OCI-LY1 (cell line): ENCODE measurements at regions not wholly inside any gene's neighbourhood (a gene's known extent, or its start where the extent isn't known, plus 50 kb on each side); places are given as distances from the start of the nearest gene placed in this dataset.

Source experiments
- H2AFZ ChIP-seq: fragments of 200-600 bp; sonication (generic), shearing (Covaris generic); 2 replicates; pipeline ENCODE4 v1.6.0; 2014; ENCODE audit warnings: antibody characterized with exemption, mild to moderate bottlenecking, low read length
- H3F3A ChIP-seq: fragments of 200-600 bp; sonication (generic), shearing (Covaris generic); 2 replicates; pipeline ENCODE4 v1.6.0; 2014; ENCODE audit warnings: mild to moderate bottlenecking, antibody characterized with exemption, low read length, moderate library complexity; ENCODE audit not compliant: insufficient read depth
- H3K27ac ChIP-seq: fragments of 200-600 bp; sonication (generic); 2 replicates; pipeline ENCODE4 v1.5.1; 2014; ENCODE audit warnings: low read length, mixed run types, mild to moderate bottlenecking, low read depth; ENCODE audit not compliant: poor library complexity, severe bottlenecking
- H3K27me3 ChIP-seq: fragments of 200-600 bp; sonication (generic); 2 replicates; pipeline ENCODE4 v1.6.0; 2014; ENCODE audit warnings: antibody characterized with exemption, mild to moderate bottlenecking, low read length, moderate library complexity; ENCODE audit not compliant: insufficient read depth
- H3K36me3 ChIP-seq: fragments of 200-600 bp; sonication (generic); 2 replicates; pipeline ENCODE4 v1.6.1; 2014; ENCODE audit warnings: mild to moderate bottlenecking, antibody characterized with exemption, low read length, moderate library complexity, mixed read lengths; ENCODE audit not compliant: insufficient read depth
- H3K4me1 ChIP-seq: fragments of 200-600 bp; sonication (generic); 2 replicates; pipeline ENCODE4 v1.5.1; 2014; ENCODE audit warnings: mild to moderate bottlenecking, low read length, moderate library complexity; ENCODE audit not compliant: insufficient read depth, severe bottlenecking
- H3K4me2 ChIP-seq: fragments of 200-600 bp; sonication (generic), shearing (Covaris generic); 2 replicates; pipeline ENCODE4 v1.6.1; 2014; ENCODE audit warnings: low read length
- H3K4me3 ChIP-seq: fragments of 200-600 bp; sonication (generic); 2 replicates; pipeline ENCODE4 v1.5.1; 2014; ENCODE audit warnings: low read length, low read depth, mild to moderate bottlenecking, mixed read lengths; ENCODE audit not compliant: poor library complexity, severe bottlenecking
- H3K79me2 ChIP-seq: fragments of 200-600 bp; shearing (Covaris generic); 2 replicates; pipeline ENCODE4 v1.6.1; 2016; ENCODE audit warnings: mixed run types, low read length, mixed read lengths; ENCODE audit not compliant: insufficient read depth
- H3K9ac ChIP-seq: fragments of 200-600 bp; sonication (generic), shearing (Covaris generic); 2 replicates; pipeline ENCODE4 v1.6.1; 2014; ENCODE audit warnings: mild to moderate bottlenecking, low read length, mixed read lengths
- H3K9me2 ChIP-seq: fragments of 200-600 bp; sonication (generic), shearing (Covaris generic); 2 replicates; pipeline ENCODE4 v1.6.1; 2014; ENCODE audit warnings: low read depth, mild to moderate bottlenecking, low read length, mixed read lengths
- H3K9me3 ChIP-seq: fragments of 200-600 bp; shearing (Covaris generic); 2 replicates; pipeline ENCODE4 v1.6.1; 2014; ENCODE audit warnings: low read length, mixed read lengths
- H4K20me1 ChIP-seq: fragments of 200-600 bp; sonication (generic), shearing (Covaris generic); 2 replicates; pipeline ENCODE4 v1.6.0; 2016; ENCODE audit warnings: mild to moderate bottlenecking, low read length; ENCODE audit not compliant: insufficient read depth
- CTCF ChIP-seq: fragments of 200-600 bp; sonication (generic), shearing (Covaris generic); IDR thresholded peaks from 2 replicates; pipeline ENCODE4 v1.5.1; 2017; ENCODE audit warnings: mild to moderate bottlenecking, antibody characterized with exemption, low read length, moderate library complexity, mixed read lengths
- EZH2 ChIP-seq: fragments of 200-600 bp; sonication (generic), shearing (Covaris generic); IDR thresholded peaks from 2 replicates; pipeline ENCODE4 v1.8.0; 2017; ENCODE audit warnings: borderline replicate concordance, mixed run types, mild to moderate bottlenecking, antibody characterized with exemption, low read length, moderate library complexity, mixed read lengths

- Histone ChIP-seq H3K9me3 (no peaks in the 10 kb centered on the region), H3K9ac (no peak overlapping the region), H3K4me2 (no peak overlapping the region), H3K27me3 (no peaks in the 10 kb centered on the region), H3K79me2 (no peaks in the 10 kb centered on the region), H3K4me1 (no peaks in the 10 kb centered on the region), H3K27ac (no peak overlapping the region), H3K4me3 (no peak overlapping the region), H3K9me2 (no peaks in the 10 kb centered on the region), H2AFZ (no peak overlapping the region), H3F3A (no peaks in the 10 kb centered on the region), H3K36me3 (no peaks in the 10 kb centered on the region), H4K20me1 (no peaks in the 10 kb centered on the region)
- no peak for TF ChIP-seq CTCF
- no peak for TF ChIP-seq EZH2
Observed at GRCh38 chr10:85036661-85037060, 708.3 kb downstream of the CCSER2 start.

DNA sequence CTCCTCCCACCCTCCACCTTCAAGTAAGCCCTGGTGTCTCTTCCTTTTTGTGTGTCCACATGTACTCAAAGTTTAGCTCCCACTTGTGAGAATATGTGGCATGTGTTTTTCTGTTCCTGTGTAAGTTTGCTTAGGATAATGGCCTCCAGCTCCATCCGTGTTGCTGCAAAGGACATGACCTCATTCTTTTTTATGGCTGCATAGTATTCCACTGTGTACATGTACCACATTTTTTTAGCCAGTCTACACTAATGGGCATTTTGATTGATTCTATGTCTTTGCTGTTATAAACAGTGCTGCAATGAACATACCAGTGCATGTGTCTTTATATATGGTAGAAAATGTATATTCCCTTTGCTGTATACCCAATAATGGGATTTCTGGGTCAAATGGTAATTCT is 710.9 kb downstream of the CCSER2 start:
- H3K4me2 ChIP-seq, result no peak overlapping the region
- H3K4me1 ChIP-seq, result no peaks in the 10 kb centered on the region
- H3K4me3 ChIP-seq, result no peak overlapping the region
- no peak overlapping the region for H3K9ac ChIP-seq
- no peaks in the 10 kb centered on the region for H3K9me3 ChIP-seq
- H2AFZ ChIP-seq, result no peak overlapping the region
- H3K27me3 ChIP-seq, result no peaks in the 10 kb centered on the region
- no peaks in the 10 kb centered on the region for H3K9me2 ChIP-seq
- no peaks in the 10 kb centered on the region for H3K36me3 ChIP-seq
- no peak for TF ChIP-seq EZH2
- TF ChIP-seq CTCF, result no peak
- no peaks in the 10 kb centered on the region for H4K20me1 ChIP-seq
- H3K27ac ChIP-seq, result no peak overlapping the region
- H3F3A ChIP-seq, result no peaks in the 10 kb centered on the region
- no peaks in the 10 kb centered on the region for H3K79me2 ChIP-seq

GRCh38 chr10:85043207-85043606 is 714.8 kb downstream of the CCSER2 start:
- no peak overlapping the region for H3K27ac ChIP-seq
- TF ChIP-seq EZH2, result no peak
- TF ChIP-seq CTCF, result no peak
- no peaks in the 10 kb centered on the region for H3K9me3 ChIP-seq
- H3K27me3 ChIP-seq, result no peaks in the 10 kb centered on the region
- H3K36me3 ChIP-seq, result no peaks in the 10 kb centered on the region
- no peaks in the 10 kb centered on the region for H3K9me2 ChIP-seq
- no peaks in the 10 kb centered on the region for H4K20me1 ChIP-seq
- no peak overlapping the region for H3K9ac ChIP-seq
- no peak overlapping the region for H3K4me3 ChIP-seq
- H3K4me2 ChIP-seq, result no peak overlapping the region
- no peaks in the 10 kb centered on the region for H3K79me2 ChIP-seq
- H3K4me1 ChIP-seq, result no peaks in the 10 kb centered on the region
- no peaks in the 10 kb centered on the region for H3F3A ChIP-seq
- H2AFZ ChIP-seq, result no peak overlapping the region
